ENCODE measurements at regions not wholly inside any gene's neighbourhood (a gene's known extent, or its start where the extent isn't known, plus 50 kb on each side); places are given as distances from the start of the nearest gene placed in this dataset.

- DNase-seq (ENCODE audit: low read depth) (no peak), FAIRE-seq (no peak)
- no peak overlapping the region for H3K4me3 ChIP-seq (ENCODE audit: low read depth, low read length)
- H3K27me3 ChIP-seq (ENCODE audit: control insufficient read depth, insufficient read depth, low read length) = no peaks in the 10 kb centered on the region
- TF ChIP-seq CTCF (IDR thresholded peaks at IDR 0.05; ENCODE audit: insufficient read depth, low read length, severe bottlenecking) = no peak
- H3K36me3 ChIP-seq (ENCODE audit: control insufficient read depth, insufficient read depth, low read length) = no peaks in the 10 kb centered on the region
These were observed 96.0 kb downstream of the MAB21L3 start for GRCh38 chr1:116207126-116207735.

GRCh38 chr1:116208136-116208535, 96.9 kb downstream of the MAB21L3 start:
- Histone ChIP-seq H3K27me3 (ENCODE audit: control insufficient read depth, insufficient read depth, low read length) (no peaks in the 10 kb centered on the region), H3K4me3 (ENCODE audit: low read depth, low read length) (no peak overlapping the region), H3K36me3 (ENCODE audit: control insufficient read depth, insufficient read depth, low read length) (no peaks in the 10 kb centered on the region)
- DNase-seq (ENCODE audit: low read depth) (no peak), FAIRE-seq (no peak)
- TF ChIP-seq CTCF (IDR thresholded peaks at IDR 0.05; ENCODE audit: insufficient read depth, low read length, severe bottlenecking) = no peak

GRCh38 chr1:116211294-116211693, 100.1 kb downstream of the MAB21L3 start:
- FAIRE-seq = no peak
- no peak for TF ChIP-seq CTCF (IDR thresholded peaks at IDR 0.05; ENCODE audit: insufficient read depth, low read length, severe bottlenecking)
- Histone ChIP-seq H3K36me3 (ENCODE audit: control insufficient read depth, insufficient read depth, low read length) (no peaks in the 10 kb centered on the region), H3K27me3 (ENCODE audit: control insufficient read depth, insufficient read depth, low read length) (no peaks in the 10 kb centered on the region), H3K4me3 (ENCODE audit: low read depth, low read length) (no peak overlapping the region)
- DNase-seq (ENCODE audit: low read depth) = no peak

- TF ChIP-seq CTCF (IDR thresholded peaks at IDR 0.05; ENCODE audit: insufficient read depth, low read length, severe bottlenecking) = no peak
- Histone ChIP-seq H3K27me3 (ENCODE audit: control insufficient read depth, insufficient read depth, low read length) (peaks cover 2% of the 10 kb centered on the region), H3K4me3 (ENCODE audit: low read depth, low read length) (no peak overlapping the region), H3K36me3 (ENCODE audit: control insufficient read depth, insufficient read depth, low read length) (no peaks in the 10 kb centered on the region)
- peak; percentile 8 for DNase-seq (ENCODE audit: low read depth)
- FAIRE-seq = peak; percentile 66
These were observed 107.7 kb downstream of the MAB21L3 start for GRCh38 chr1:116218922-116219321.

GRCh38 chr1:116219651-116220434, 108.6 kb downstream of the MAB21L3 start:
- Histone ChIP-seq H3K36me3 (ENCODE audit: control insufficient read depth, insufficient read depth, low read length) (no peaks in the 10 kb centered on the region), H3K4me3 (ENCODE audit: low read depth, low read length) (no peak overlapping the region), H3K27me3 (ENCODE audit: control insufficient read depth, insufficient read depth, low read length) (peaks cover 4% of the 10 kb centered on the region)
- FAIRE-seq (no peak), DNase-seq (ENCODE audit: low read depth) (no peak)
- TF ChIP-seq CTCF (IDR thresholded peaks at IDR 0.05; ENCODE audit: insufficient read depth, low read length, severe bottlenecking) = no peak
